A549 (cell line): ENCODE measurements at regions not wholly inside any gene's neighbourhood (a gene's known extent, or its start where the extent isn't known, plus 50 kb on each side); places are given as distances from the start of the nearest gene placed in this dataset.

Source experiments
- EP300 ChIP-seq, 2 experiments: fragments of >200 bp; sonication (Bioruptor Twin); formaldehyde crosslinking; IDR thresholded peaks; 2 replicates in 1 of 2; 3 replicates in 1 of 2; pipeline ENCODE4 v1.6.1; 2016 to 2017
- POLR2A ChIP-seq: IDR thresholded peaks from 2 replicates; pipeline ENCODE4 v1.6.1; 2012; ENCODE audit warnings: mild to moderate bottlenecking, low read length
- RFX5 ChIP-seq: fragments of 450-650 bp; IDR thresholded peaks from 2 replicates; pipeline ENCODE4 v1.7.1; 2014; ENCODE audit warnings: antibody characterized with exemption, mild to moderate bottlenecking, moderate library complexity
- RNF2 ChIP-seq: fragments of 200-600 bp; sonication (generic); IDR thresholded peaks from 2 replicates; pipeline ENCODE4 v1.6.1; 2016; ENCODE audit warnings: low read depth, mild to moderate bottlenecking, antibody characterized with exemption, moderate library complexity, borderline replicate concordance
- TP53 ChIP-seq: fragments of 250-450 bp; sonication (Bioruptor Pico); IDR thresholded peaks from 2 replicates; pipeline ENCODE4 v1.5.0; 2021; ENCODE audit warnings: mild to moderate bottlenecking, moderate library complexity
- TF ChIP-seq, protein P1 (sequence below): fragments of >200 bp; sonication (Bioruptor Twin); formaldehyde crosslinking; IDR thresholded peaks from 3 replicates; pipeline ENCODE4 v1.5.1; 2016
- TF ChIP-seq, protein P2 (sequence below): IDR thresholded peaks from 2 replicates; pipeline ENCODE4 v1.6.1; 2012

DNA sequence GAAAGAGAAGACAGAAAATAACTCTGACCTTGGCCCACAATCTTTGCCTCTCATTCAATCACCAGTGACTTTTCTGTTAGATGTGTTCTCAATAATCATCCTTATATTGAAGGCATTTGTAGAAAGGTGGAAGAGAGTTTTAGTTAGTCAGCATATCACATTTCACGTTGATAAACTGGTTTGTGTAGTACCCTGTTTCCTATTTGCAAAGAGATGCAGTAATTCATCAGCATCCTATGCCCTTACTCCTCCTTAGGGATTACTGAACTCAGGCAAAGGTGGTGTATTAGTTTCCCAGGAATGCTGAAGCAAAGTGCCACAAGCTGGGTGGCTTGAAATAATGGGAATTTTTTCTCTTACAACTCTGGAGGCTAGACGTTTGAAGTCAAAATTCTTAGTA, 145.0 kb downstream of the SPP2 start:
- TF ChIP-seq, protein P1, sequence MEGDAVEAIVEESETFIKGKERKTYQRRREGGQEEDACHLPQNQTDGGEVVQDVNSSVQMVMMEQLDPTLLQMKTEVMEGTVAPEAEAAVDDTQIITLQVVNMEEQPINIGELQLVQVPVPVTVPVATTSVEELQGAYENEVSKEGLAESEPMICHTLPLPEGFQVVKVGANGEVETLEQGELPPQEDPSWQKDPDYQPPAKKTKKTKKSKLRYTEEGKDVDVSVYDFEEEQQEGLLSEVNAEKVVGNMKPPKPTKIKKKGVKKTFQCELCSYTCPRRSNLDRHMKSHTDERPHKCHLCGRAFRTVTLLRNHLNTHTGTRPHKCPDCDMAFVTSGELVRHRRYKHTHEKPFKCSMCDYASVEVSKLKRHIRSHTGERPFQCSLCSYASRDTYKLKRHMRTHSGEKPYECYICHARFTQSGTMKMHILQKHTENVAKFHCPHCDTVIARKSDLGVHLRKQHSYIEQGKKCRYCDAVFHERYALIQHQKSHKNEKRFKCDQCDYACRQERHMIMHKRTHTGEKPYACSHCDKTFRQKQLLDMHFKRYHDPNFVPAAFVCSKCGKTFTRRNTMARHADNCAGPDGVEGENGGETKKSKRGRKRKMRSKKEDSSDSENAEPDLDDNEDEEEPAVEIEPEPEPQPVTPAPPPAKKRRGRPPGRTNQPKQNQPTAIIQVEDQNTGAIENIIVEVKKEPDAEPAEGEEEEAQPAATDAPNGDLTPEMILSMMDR: no peak
- TF ChIP-seq RFX5 (no peak), TP53 (CRISPR knock-in tag) (no peak), POLR2A (no peak), EP300 (IDR thresholded peaks at IDR 0.05) (no peak), RNF2 (no peak)
- TF ChIP-seq, protein P2, sequence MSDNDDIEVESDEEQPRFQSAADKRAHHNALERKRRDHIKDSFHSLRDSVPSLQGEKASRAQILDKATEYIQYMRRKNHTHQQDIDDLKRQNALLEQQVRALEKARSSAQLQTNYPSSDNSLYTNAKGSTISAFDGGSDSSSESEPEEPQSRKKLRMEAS: no peak
